Endodermal cell (in vitro differentiated cells): ENCODE measurements at regions not wholly inside any gene's neighbourhood (a gene's known extent, or its start where the extent isn't known, plus 50 kb on each side); places are given as distances from the start of the nearest gene placed in this dataset.

Source experiments
- DNase-seq: peaks from one replicate; pipeline ENCODE4 v3.0.0-alpha.2; 2017
- H3K27ac ChIP-seq: 2 replicates; pipeline ENCODE4 v1.5.1; 2013; ENCODE audit warnings: mild to moderate bottlenecking, low read depth, low read length, moderate library complexity
- H3K27me3 ChIP-seq: 2 replicates; pipeline ENCODE4 v1.6.1; 2013; ENCODE audit warnings: mild to moderate bottlenecking, low read length, moderate library complexity; ENCODE audit not compliant: insufficient read depth, control insufficient read depth, poor library complexity, severe bottlenecking
- H3K36me3 ChIP-seq: 2 replicates; pipeline ENCODE4 v1.7.0; 2013; ENCODE audit warnings: mild to moderate bottlenecking, low read length, moderate library complexity; ENCODE audit not compliant: control insufficient read depth, insufficient read depth
- H3K4me1 ChIP-seq: one replicate; pipeline ENCODE4 v1.7.0; 2013; ENCODE audit warnings: low read length; ENCODE audit not compliant: control insufficient read depth, insufficient read depth
- H3K4me3 ChIP-seq: 2 replicates; pipeline ENCODE4 v1.5.1; 2013; ENCODE audit warnings: mild to moderate bottlenecking, low read length, moderate library complexity
- H3K9ac ChIP-seq: 2 replicates; pipeline ENCODE4 v1.6.1; 2013; ENCODE audit warnings: mild to moderate bottlenecking, low read length, moderate library complexity; ENCODE audit not compliant: poor library complexity, severe bottlenecking; ENCODE audit errors: extremely low read depth
- H3K9me3 ChIP-seq: 2 replicates; pipeline ENCODE4 v1.6.1; 2013; ENCODE audit warnings: mild to moderate bottlenecking, low read length, moderate library complexity; ENCODE audit not compliant: control insufficient read depth
- H3K27ac Mint-ChIP-seq: 2 replicates; pipeline ENCODE4 v1.8.0; 2020; ENCODE audit warnings: mixed read lengths
- H3K27me3 Mint-ChIP-seq: 2 replicates; pipeline ENCODE4 v1.8.0; 2021; ENCODE audit warnings: mild to moderate bottlenecking, mixed read lengths; ENCODE audit not compliant: insufficient read depth
- H3K36me3 Mint-ChIP-seq: 2 replicates; pipeline ENCODE4 v1.8.0; 2020; ENCODE audit warnings: low read depth, mixed read lengths
- H3K4me1 Mint-ChIP-seq: 2 replicates; pipeline ENCODE4 v1.8.0; 2020; ENCODE audit warnings: mixed read lengths
- H3K4me3 Mint-ChIP-seq: 2 replicates; pipeline ENCODE4 v1.8.0; 2020; ENCODE audit warnings: mild to moderate bottlenecking, moderate library complexity, mixed read lengths
- H3K9me3 Mint-ChIP-seq: 2 replicates; pipeline ENCODE4 v1.8.0; 2020; ENCODE audit warnings: mild to moderate bottlenecking, mixed read lengths
- CTCF ChIP-seq: fragments of 200-600 bp; sonication (generic); conservative IDR thresholded peaks from 2 replicates; pipeline ENCODE4 v1.5.0; 2021; ENCODE audit warnings: antibody characterized with exemption, mild to moderate bottlenecking
- WGBS, 2 experiments: methylation state at CpG; one replicate each; pipeline versions ENCODE4 v1.1.5 to v1.1.7; 2013; ENCODE audit warnings: missing lambda C conversion rate in 2 of 2, mixed read lengths in 1 of 2; ENCODE audit not compliant: insufficient coverage in 1 of 2, insufficient read length in 1 of 2; 5-methylcytosine and 5-hydroxymethylcytosine counted together

DNA sequence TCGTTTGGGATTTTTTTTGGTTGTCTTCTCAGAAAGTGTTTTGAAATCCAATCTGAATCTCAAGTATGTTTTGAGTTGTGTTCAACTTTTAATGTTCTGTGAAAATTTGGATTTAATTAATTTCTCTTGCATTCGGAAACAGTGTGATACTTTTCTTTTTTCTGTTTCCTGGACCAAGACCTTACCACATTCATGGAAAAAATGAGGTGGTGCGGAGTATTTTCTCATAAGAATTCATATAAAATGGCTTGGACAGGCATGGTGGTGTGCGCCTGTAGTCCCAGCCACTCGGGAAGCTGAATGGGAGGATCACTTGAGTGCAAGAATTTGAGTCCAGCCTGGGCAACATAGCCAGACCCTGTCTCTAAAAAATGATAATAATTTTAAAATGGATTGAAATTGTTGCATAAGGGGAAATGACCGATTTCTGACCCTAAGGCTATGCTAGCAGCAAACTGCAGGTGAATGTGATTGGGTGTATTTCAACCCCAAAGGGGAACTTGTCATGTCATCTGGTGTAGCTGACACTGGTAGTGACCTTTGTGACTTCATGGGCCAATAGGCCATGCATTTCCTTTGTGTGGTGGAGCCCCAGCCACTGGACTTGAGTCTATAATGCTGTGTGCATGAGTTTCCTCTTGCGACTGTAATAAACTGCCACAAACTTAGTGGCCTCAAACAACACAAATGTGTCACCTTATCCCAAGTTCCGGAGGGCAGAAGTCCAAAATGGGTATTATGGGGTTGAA is 123.5 kb upstream of the RFLNA start:
- Histone ChIP-seq H3K4me3 (no peak overlapping the region), H3K4me1 (no peaks in the 10 kb centered on the region), H3K9ac (no peak overlapping the region), H3K9me3 (no peaks in the 10 kb centered on the region), H3K27me3 (no peaks in the 10 kb centered on the region), H3K27ac (no peak overlapping the region), H3K36me3 (no peaks in the 10 kb centered on the region)
- no peak for TF ChIP-seq CTCF
- Mint-ChIP-seq H3K27ac (no peak overlapping the region), H3K27me3 (peaks cover 7% of the 10 kb centered on the region), H3K4me3 (no peak overlapping the region), H3K4me1 (peaks cover 3% of the 10 kb centered on the region), H3K9me3 (peaks cover 19% of the 10 kb centered on the region), H3K36me3 (no peaks in the 10 kb centered on the region)
- no peak for DNase-seq
- 94 to 95% methylated on average over 7 to 8 of the region's 8 CpGs for WGBS, 2 experiments

DNA sequence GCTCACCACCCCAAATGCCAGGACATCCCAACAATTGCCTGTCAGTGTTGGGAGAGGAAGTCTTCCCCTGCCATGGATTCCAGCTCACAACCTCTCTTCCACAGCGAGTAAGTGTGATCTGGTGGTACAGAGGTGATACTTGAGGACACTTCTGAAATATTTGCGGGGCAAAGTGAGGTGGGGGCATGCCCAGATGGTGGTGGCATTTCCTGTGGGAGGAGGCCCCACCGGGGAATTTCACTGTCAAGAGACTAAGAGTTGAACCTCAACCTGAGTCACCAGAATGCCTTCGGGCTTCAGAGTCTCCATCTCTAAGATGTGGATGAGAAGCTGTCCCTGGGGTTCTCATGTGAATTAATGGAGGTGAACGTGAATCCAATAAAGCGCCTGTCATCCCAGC is 122.3 kb upstream of the RFLNA start:
- Mint-ChIP-seq H3K27me3 (peaks cover 4% of the 10 kb centered on the region), H3K4me1 (peaks cover 15% of the 10 kb centered on the region), H3K36me3 (no peaks in the 10 kb centered on the region), H3K4me3 (no peak overlapping the region), H3K27ac (no peak overlapping the region), H3K9me3 (peaks cover 16% of the 10 kb centered on the region)
- 75 to 89% methylated on average over 1 to 6 of the region's 6 CpGs for WGBS, 2 experiments
- TF ChIP-seq CTCF: no peak
- Histone ChIP-seq H3K4me1 (peaks cover 8% of the 10 kb centered on the region), H3K27ac (no peak overlapping the region), H3K4me3 (no peak overlapping the region), H3K27me3 (no peaks in the 10 kb centered on the region), H3K9ac (no peak overlapping the region), H3K9me3 (no peaks in the 10 kb centered on the region), H3K36me3 (no peaks in the 10 kb centered on the region)
- no peak for DNase-seq

- no peak overlapping the region for H3K9ac ChIP-seq
- Mint-ChIP-seq H3K9me3 (peaks cover 6% of the 10 kb centered on the region), H3K27ac (no peak overlapping the region), H3K36me3 (no peaks in the 10 kb centered on the region), H3K4me3 (no peak overlapping the region), H3K27me3 (peaks cover 4% of the 10 kb centered on the region), H3K4me1 (peaks cover 16% of the 10 kb centered on the region)
- H3K4me3 ChIP-seq: no peak overlapping the region
- H3K27ac ChIP-seq: no peak overlapping the region
- DNase-seq: no peak
- WGBS, 2 experiments: 88 to 95% methylated on average over 6 to 7 of the region's 7 CpGs
- no peaks in the 10 kb centered on the region for H3K9me3 ChIP-seq
- H3K4me1 ChIP-seq: peaks cover 8% of the 10 kb centered on the region
- no peaks in the 10 kb centered on the region for H3K36me3 ChIP-seq
- no peak for TF ChIP-seq CTCF
- no peaks in the 10 kb centered on the region for H3K27me3 ChIP-seq
Measured at GRCh38 chr12:124173692-124174091, 121.2 kb upstream of the RFLNA start.
